Fibroblast of skin of scalp (primary cell): ENCODE measurements at regions not wholly inside any gene's neighbourhood (a gene's known extent, or its start where the extent isn't known, plus 50 kb on each side); places are given as distances from the start of the nearest gene placed in this dataset.
A peak's percentile ranks its signal among the peaks of the same experiment; 100 is the strongest.
"Not testable (repeated sequence)": the region's sequence is repeated elsewhere in the genome, so short reads cannot be mapped to it uniquely, and the experiment has no call there.

Experiments used
- DNase-seq: peaks from one replicate; pipeline ENCODE4 v3.0.0-alpha.2; 2013

- no peak for DNase-seq
Measured at GRCh38 chr18:66271962-66272361, 331.9 kb downstream of the CDH19 start.

- DNase-seq, result no peak
Measured at GRCh38 chr18:66264130-66264529, 339.8 kb downstream of the CDH19 start.

GRCh38 chr18:66254121-66254520 is 349.8 kb downstream of the CDH19 start:
- no peak for DNase-seq

- peak; percentile 12 for DNase-seq
Measured at GRCh38 chr18:66252703-66253102, 351.2 kb downstream of the CDH19 start.

GRCh38 chr18:66235206-66235605 is 368.7 kb downstream of the CDH19 start:
- no peak for DNase-seq

- no peak for DNase-seq
Measured at GRCh38 chr18:66226782-66227181, 377.1 kb downstream of the CDH19 start.

GRCh38 chr18:66223317-66223716 is 380.6 kb downstream of the CDH19 start:
- DNase-seq, result not testable (repeated sequence)

- no peak for DNase-seq
Measured at GRCh38 chr18:66222174-66222573, 381.7 kb downstream of the CDH19 start.

GRCh38 chr18:66219817-66220216 is 384.1 kb downstream of the CDH19 start:
- no peak for DNase-seq

- no peak for DNase-seq
Measured at GRCh38 chr18:66211749-66212148, 392.1 kb downstream of the CDH19 start.

GRCh38 chr18:66210875-66211274 is 393.0 kb downstream of the CDH19 start:
- DNase-seq, result no peak

- no peak for DNase-seq
Measured at GRCh38 chr18:66209656-66210055, 394.2 kb downstream of the CDH19 start.

- DNase-seq, result no peak
Measured at GRCh38 chr18:66196805-66197204, 407.1 kb downstream of the CDH19 start.

- DNase-seq, result no peak
Measured at GRCh38 chr18:66193938-66194337, 410.0 kb downstream of the CDH19 start.

- no peak for DNase-seq
Measured at GRCh38 chr18:66193394-66193793, 410.5 kb downstream of the CDH19 start.

- no peak for DNase-seq
Measured at GRCh38 chr18:66168685-66169235, 417.9 kb downstream of the CDH7 start.

- no peak for DNase-seq
Measured at GRCh38 chr18:66167829-66168684, 417.2 kb downstream of the CDH7 start.

- no peak for DNase-seq
Measured at GRCh38 chr18:66160007-66160406, 409.2 kb downstream of the CDH7 start.

- no peak for DNase-seq
Measured at GRCh38 chr18:66159451-66159850, 408.6 kb downstream of the CDH7 start.

GRCh38 chr18:66156946-66157687 is 406.3 kb downstream of the CDH7 start:
- no peak for DNase-seq

- DNase-seq, result no peak
Measured at GRCh38 chr18:66150650-66151049, 399.8 kb downstream of the CDH7 start.

GRCh38 chr18:66143029-66143428 is 392.2 kb downstream of the CDH7 start:
- no peak for DNase-seq

GRCh38 chr18:66141716-66142115 is 390.9 kb downstream of the CDH7 start:
- no peak for DNase-seq

- no peak for DNase-seq
Measured at GRCh38 chr18:66138642-66139041, 387.8 kb downstream of the CDH7 start.
